SK-N-SH treated with all-trans-retinoic acid at 6 μM for 48 hours (cell line): ENCODE measurements at regions not wholly inside any gene's neighbourhood (a gene's known extent, or its start where the extent isn't known, plus 50 kb on each side); places are given as distances from the start of the nearest gene placed in this dataset.

Experiments used
- ATAC-seq: fragments of 200-7000 bp; cut with Tn5 transposase; 3 replicates; pipeline ENCODE4 v1.9.1; 2020; ENCODE audit warnings: mild to moderate bottlenecking, moderate library complexity
- ARNTL ChIP-seq: fragments of 450-650 bp; formaldehyde crosslinking; IDR thresholded peaks from 2 replicates; pipeline ENCODE4 v1.5.0; 2020; ENCODE audit warnings: low read depth, mild to moderate bottlenecking, moderate library complexity, borderline replicate concordance
- BACH2 ChIP-seq: fragments of 250-450 bp; sonication (Bioruptor Pico); IDR thresholded peaks from 2 replicates; pipeline ENCODE4 v1.9.0; 2021; ENCODE audit warnings: mild to moderate bottlenecking, borderline replicate concordance
- CREB5 ChIP-seq: fragments of 250-450 bp; sonication (Bioruptor Pico); IDR thresholded peaks from 2 replicates; pipeline ENCODE4 v1.5.1; 2020; ENCODE audit warnings: low read depth, mild to moderate bottlenecking, moderate library complexity
- CSRNP3 ChIP-seq: fragments of 250-450 bp; sonication (Bioruptor Pico); IDR thresholded peaks from 2 replicates; pipeline ENCODE4 v1.5.1; 2021; ENCODE audit warnings: mild to moderate bottlenecking, moderate library complexity
- ESRRG ChIP-seq: fragments of 250-450 bp; sonication (Bioruptor Pico); IDR thresholded peaks from 2 replicates; pipeline ENCODE4 v1.6.1; 2021; ENCODE audit warnings: mild to moderate bottlenecking
- GLIS3 ChIP-seq: fragments of 250-450 bp; sonication (Bioruptor Pico); IDR thresholded peaks from 2 replicates; pipeline ENCODE4 v1.5.0; 2020; ENCODE audit warnings: mild to moderate bottlenecking, moderate library complexity
- ISL1 ChIP-seq: fragments of 250-450 bp; sonication (Bioruptor Pico); IDR thresholded peaks from 2 replicates; pipeline ENCODE4 v2.1.2; 2022; ENCODE audit warnings: mild to moderate bottlenecking, moderate library complexity
- OSR1 ChIP-seq: fragments of 250-450 bp; sonication (Bioruptor Pico); IDR thresholded peaks from 2 replicates; pipeline ENCODE4 v1.8.0; 2022; ENCODE audit warnings: moderate library complexity, mild to moderate bottlenecking, inconsistent platforms
- PATZ1 ChIP-seq: fragments of 250-450 bp; sonication (Bioruptor Pico); IDR thresholded peaks from 2 replicates; pipeline ENCODE4 v1.8.0; 2020; ENCODE audit warnings: mild to moderate bottlenecking, moderate library complexity, borderline replicate concordance
- PPARA ChIP-seq: fragments of 250-450 bp; sonication (Bioruptor Pico); IDR thresholded peaks from 2 replicates; pipeline ENCODE4 v1.5.0; 2020; ENCODE audit warnings: mild to moderate bottlenecking, borderline replicate concordance
- RARB ChIP-seq: fragments of 250-450 bp; sonication (Bioruptor Pico); IDR thresholded peaks from 2 replicates; pipeline ENCODE4 v1.8.0; 2021; ENCODE audit warnings: mild to moderate bottlenecking, moderate library complexity
- SNAI2 ChIP-seq: fragments of 250-450 bp; sonication (Bioruptor Pico); IDR thresholded peaks from 2 replicates; pipeline ENCODE4 v1.5.0; 2020; ENCODE audit warnings: mild to moderate bottlenecking, moderate library complexity
- TCF4 ChIP-seq: fragments of 250-450 bp; sonication (Bioruptor Pico); IDR thresholded peaks from 2 replicates; pipeline ENCODE4 v1.8.0; 2021; ENCODE audit warnings: mild to moderate bottlenecking, moderate library complexity, borderline replicate concordance
- TOX ChIP-seq: fragments of 250-450 bp; sonication (Bioruptor Pico); IDR thresholded peaks from 2 replicates; pipeline ENCODE4 v1.8.0; 2021; ENCODE audit warnings: mild to moderate bottlenecking, moderate library complexity, borderline replicate concordance
- TSHZ2 ChIP-seq: fragments of 250-450 bp; sonication (Bioruptor Pico); IDR thresholded peaks from 2 replicates; pipeline ENCODE4 v1.5.0; 2020; ENCODE audit warnings: mild to moderate bottlenecking, moderate library complexity
- ZC3H10 ChIP-seq: fragments of 250-450 bp; sonication (Bioruptor Pico); IDR thresholded peaks from 2 replicates; pipeline ENCODE4 v1.5.1; 2021; ENCODE audit warnings: mild to moderate bottlenecking, moderate library complexity
- ZFP3 ChIP-seq: fragments of 250-450 bp; sonication (Bioruptor Pico); IDR thresholded peaks from 2 replicates; pipeline ENCODE4 v1.5.0; 2020; ENCODE audit warnings: mild to moderate bottlenecking, moderate library complexity
- ZFP30 ChIP-seq: fragments of 450-650 bp; formaldehyde crosslinking; IDR thresholded peaks from 2 replicates; pipeline ENCODE4 v1.5.0; 2022; ENCODE audit warnings: mild to moderate bottlenecking, moderate library complexity
- ZNF565 ChIP-seq: fragments of 450-650 bp; formaldehyde crosslinking; conservative IDR thresholded peaks from 2 replicates; pipeline ENCODE4 v1.5.0; 2020; ENCODE audit warnings: low read depth, mild to moderate bottlenecking, moderate library complexity
- ZNF8 ChIP-seq: fragments of 450-650 bp; formaldehyde crosslinking; IDR thresholded peaks from 2 replicates; pipeline ENCODE4 v1.5.0; 2020; ENCODE audit warnings: mild to moderate bottlenecking, moderate library complexity
- TF ChIP-seq, protein P1 (sequence below): fragments of 250-450 bp; sonication (Bioruptor Pico); IDR thresholded peaks from 2 replicates; pipeline ENCODE4 v1.8.0; 2021; ENCODE audit warnings: low read depth, mild to moderate bottlenecking, moderate library complexity, borderline replicate concordance

- TF ChIP-seq, protein P1, sequence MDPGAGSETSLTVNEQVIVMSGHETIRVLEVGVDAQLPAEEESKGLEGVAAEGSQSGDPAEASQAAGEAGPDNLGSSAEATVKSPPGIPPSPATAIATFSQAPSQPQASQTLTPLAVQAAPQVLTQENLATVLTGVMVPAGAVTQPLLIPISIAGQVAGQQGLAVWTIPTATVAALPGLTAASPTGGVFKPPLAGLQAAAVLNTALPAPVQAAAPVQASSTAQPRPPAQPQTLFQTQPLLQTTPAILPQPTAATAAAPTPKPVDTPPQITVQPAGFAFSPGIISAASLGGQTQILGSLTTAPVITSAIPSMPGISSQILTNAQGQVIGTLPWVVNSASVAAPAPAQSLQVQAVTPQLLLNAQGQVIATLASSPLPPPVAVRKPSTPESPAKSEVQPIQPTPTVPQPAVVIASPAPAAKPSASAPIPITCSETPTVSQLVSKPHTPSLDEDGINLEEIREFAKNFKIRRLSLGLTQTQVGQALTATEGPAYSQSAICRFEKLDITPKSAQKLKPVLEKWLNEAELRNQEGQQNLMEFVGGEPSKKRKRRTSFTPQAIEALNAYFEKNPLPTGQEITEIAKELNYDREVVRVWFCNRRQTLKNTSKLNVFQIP: no peak
Measured at GRCh38 chr2:128624956-128625355, 306.3 kb upstream of the HS6ST1 start (continued).

GRCh38 chr2:128625421-128625820, 306.8 kb upstream of the HS6ST1 start:
- no peak for TF ChIP-seq ISL1
- no peak for TF ChIP-seq PATZ1 (CRISPR knock-in tag)
- no peak for TF ChIP-seq ZNF8 (CRISPR knock-in tag)
- no peak for TF ChIP-seq CSRNP3 (CRISPR knock-in tag)
- no peak for TF ChIP-seq OSR1 (CRISPR knock-in tag)
- no peak for TF ChIP-seq ARNTL (CRISPR knock-in tag)
- TF ChIP-seq ZC3H10 (CRISPR knock-in tag): no peak
- no peak for TF ChIP-seq ZFP30
- no peak for TF ChIP-seq ZNF565 (CRISPR knock-in tag)
- no peak for TF ChIP-seq BACH2 (CRISPR knock-in tag)
- TF ChIP-seq PPARA (CRISPR knock-in tag): no peak
- no peak for TF ChIP-seq CREB5 (CRISPR knock-in tag)
- no peak for TF ChIP-seq ESRRG (CRISPR knock-in tag)
- TF ChIP-seq TSHZ2 (CRISPR knock-in tag): no peak
- no peak for TF ChIP-seq GLIS3 (CRISPR knock-in tag)
- TF ChIP-seq SNAI2: no peak
- TF ChIP-seq TCF4 (CRISPR knock-in tag): no peak
- no peak for TF ChIP-seq ZFP3 (CRISPR knock-in tag)
- no peak for TF ChIP-seq TOX
- TF ChIP-seq RARB (CRISPR knock-in tag): no peak
- no peak for ATAC-seq

GRCh38 chr2:128625963-128626759, 307.5 kb upstream of the HS6ST1 start:
- TF ChIP-seq, protein P1: no peak
- no peak for ATAC-seq
